NCI-H146 (cell line): ENCODE measurements at regions not wholly inside any gene's neighbourhood (a gene's known extent, or its start where the extent isn't known, plus 50 kb on each side); places are given as distances from the start of the nearest gene placed in this dataset.
"Not testable (repeated sequence)": the region's sequence is repeated elsewhere in the genome, so short reads cannot be mapped to it uniquely, and the experiment has no call there.

ENCODE experiments used
- DNase-seq: peaks from one replicate; lab custom pipeline; 2025; lab: John Stamatoyannopoulos, UW

DNA sequence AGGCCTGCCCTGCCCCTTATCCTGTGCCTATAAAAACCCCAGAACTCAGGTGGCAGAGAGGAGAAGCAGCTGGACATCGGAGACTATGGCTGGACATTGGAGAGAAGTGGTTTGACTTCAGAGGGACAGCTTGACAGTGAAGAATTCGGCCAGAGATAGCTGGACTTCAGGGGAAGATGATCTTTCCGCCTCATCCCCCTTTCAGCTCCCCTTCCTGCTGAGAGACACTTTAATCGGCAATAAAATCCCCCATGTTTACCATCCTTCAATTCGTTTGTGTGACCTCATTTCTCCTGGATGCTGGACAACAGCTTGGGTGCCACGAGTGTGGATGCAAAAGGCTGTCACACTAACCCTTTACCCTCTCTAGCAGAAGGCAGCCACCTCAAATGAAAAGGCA is 134.1 kb upstream of the TUT7 start:
- DNase-seq, result no peak

DNA sequence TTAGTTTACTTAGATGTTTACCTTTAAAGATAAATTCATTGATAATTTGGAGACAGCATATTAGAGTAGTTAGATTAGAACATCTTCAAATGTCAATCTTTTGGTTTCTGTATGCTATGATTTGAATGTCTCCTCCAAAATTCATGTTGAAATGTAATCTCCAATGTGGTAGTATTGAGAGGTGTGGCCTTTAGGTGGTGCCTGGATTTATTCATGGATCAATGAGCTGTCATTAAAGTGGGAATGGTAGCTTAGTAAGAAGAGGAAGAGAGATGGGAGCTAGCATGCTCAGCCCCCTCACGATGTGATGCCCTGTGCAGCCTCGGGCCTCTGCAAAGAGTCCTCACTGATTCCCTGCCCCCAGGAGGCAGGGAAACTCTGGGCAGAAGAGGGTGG is 133.6 kb upstream of the TUT7 start:
- no peak for DNase-seq

DNA sequence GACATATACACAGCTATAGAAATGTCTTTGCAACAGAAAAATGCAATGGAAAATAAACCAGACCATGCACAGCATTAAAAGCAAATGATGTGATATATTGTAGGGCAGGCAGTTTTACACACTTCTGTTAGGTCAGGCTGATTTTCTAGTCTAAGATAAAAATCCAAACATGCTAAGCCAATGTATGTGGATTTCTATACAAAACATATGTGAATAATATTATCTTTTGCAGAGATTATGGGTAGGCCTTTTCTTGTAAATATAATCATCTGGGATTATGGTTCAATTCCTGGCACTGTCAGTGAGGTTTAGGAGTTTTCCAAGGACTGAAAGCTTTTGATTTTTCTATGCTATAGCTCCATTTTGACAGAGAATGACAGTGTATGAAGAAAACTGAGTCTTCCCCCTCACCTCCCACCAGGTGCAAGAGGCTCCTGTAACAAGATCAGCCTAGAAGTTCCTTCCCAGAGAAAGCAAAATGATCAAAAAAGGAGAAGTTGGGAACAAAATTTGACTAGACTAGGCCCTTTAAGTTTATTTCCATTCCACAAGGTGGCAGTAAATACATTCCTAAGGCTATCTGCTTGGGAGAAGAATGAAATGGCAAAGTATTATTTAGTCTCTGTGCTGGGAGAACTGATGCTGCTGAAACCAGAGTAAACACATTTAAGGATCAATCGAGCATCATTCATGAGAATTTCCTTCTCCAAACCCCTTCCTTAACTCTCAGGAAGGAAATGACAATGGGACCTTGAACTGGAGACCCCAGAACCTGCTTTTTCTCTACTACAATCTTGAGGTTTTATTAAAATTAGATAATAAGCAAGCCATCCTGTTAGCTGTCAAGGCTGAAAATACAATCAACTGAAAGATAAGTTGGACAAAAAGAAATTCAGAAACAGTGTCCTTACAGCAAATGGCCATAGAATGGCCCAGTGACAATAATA is 133.0 kb upstream of the TUT7 start:
- DNase-seq, result peak; percentile 2

DNA sequence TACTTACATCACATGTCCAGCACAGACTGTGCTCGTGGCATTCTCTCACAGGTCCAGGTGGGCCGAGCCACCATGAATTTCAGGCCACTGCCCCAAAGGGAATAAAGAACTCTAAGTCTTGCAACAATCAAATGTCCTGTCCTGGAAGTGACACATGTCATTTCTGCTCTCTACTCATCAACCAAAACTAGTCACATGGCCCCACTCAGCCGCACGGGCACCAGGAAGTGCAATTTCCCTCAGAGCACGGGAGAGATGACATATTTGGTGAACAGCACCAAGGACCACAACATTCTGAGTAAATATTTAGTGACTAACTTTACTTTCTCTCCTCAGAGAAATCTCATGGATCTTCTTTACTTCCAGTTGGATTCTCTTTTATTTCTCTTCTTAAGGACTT is 131.1 kb upstream of the TUT7 start:
- DNase-seq, result no peak

DNA sequence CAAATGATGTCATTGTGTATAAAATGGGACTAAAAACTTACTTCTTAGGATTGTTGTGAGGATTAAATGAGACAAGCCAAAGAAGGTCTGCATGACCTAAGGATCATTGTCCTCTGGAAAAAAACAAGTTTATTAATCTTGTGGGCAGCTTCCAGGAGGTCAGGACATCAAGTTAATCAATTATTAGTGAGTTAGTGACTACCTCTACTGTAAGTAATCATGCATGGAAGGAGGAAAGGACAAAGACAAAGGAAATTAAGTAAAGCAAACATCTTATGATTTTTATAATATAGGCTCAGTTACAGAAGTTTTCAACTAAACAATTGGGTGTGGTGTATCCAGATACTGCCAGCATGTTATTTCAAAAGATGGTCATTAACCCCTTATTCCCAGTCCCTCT is 129.3 kb upstream of the TUT7 start:
- DNase-seq, result no peak

DNA sequence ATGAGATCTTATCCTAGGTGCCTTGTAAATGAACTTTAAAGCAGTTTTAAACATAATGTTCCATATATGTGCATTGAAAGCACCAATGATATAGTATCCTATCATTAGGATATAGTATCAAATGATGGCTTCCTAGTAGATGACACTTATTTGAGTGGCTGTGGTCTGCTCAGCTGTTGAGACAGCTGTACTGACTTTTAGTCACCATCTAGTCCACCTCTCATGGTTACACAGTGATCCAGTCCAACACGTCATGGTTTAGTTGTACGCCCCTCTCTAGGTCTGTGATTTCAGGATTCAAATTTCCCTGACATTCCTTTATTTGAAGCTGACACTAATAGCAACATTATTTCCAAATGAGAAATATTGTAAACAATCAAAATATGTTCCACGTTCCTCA is 127.3 kb upstream of the TUT7 start:
- no peak for DNase-seq

DNA sequence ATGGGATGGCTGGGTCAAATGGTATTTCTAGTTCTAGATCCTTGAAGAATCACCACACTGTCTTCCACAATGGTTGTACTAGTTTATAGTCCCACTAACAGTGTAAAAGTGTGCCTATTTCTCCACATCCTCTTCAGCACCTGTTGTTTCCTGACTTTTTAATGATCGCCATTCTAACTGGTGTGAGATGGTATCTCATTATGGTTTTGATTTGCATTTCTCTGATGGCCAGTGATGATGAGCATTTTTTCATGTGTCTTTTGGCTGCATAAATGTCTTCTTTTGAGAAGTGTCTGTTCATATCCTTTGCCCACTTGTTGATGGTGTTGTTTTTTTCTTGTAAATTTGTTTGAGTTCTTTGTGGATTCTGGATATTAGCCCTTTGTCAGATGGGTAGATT is 121.0 kb upstream of the TUT7 start:
- DNase-seq, result not testable (repeated sequence)

DNA sequence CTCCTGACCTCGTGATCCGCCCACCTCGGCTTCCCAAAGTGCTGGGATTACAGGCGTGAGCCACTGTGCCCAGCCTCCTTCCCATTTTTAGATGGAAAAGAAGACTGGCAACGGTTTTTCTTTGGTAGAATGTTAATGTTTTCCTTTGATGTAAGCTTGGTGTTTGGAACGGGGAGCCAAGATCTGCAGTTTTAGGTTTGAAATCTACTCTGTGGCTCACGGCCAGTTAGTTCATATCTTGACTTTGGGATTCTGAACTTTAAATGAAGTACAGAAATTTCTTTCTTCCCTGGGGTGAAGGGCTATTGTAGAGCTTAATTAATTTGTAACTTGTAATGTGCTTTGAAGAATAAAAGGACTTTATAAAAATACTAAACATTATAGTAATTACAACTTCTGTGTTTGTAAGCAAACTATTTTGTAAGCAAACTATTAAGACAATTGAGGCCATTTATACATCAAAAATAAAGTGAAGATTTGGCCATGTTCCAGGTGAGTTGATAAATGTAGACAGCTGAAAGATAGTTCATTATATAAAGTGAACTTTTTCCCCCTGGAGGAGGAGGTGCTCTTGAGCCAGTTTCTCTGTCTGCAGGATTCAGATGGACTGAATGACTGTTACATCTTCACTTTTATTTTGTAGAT is 117.1 kb upstream of the TUT7 start:
- DNase-seq, result no peak

DNA sequence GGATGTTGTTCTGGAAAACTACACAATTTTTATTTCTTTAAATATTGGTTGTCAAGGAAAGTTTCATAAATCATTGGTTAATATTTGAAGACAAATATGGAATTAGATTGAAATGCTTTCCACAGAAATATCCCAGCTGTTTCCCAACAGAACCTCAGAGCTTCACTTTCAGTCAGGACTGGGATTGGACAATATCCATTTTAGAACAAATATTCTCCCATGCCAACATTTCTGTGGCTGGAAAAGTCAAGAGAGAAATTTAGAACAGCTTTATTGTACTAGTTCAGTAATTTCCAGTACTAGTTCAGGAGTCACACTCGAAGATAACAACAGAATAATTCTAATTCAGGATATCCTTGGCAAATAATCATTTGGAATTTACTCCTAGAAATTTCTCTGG is 116.1 kb upstream of the TUT7 start:
- DNase-seq, result no peak

DNA sequence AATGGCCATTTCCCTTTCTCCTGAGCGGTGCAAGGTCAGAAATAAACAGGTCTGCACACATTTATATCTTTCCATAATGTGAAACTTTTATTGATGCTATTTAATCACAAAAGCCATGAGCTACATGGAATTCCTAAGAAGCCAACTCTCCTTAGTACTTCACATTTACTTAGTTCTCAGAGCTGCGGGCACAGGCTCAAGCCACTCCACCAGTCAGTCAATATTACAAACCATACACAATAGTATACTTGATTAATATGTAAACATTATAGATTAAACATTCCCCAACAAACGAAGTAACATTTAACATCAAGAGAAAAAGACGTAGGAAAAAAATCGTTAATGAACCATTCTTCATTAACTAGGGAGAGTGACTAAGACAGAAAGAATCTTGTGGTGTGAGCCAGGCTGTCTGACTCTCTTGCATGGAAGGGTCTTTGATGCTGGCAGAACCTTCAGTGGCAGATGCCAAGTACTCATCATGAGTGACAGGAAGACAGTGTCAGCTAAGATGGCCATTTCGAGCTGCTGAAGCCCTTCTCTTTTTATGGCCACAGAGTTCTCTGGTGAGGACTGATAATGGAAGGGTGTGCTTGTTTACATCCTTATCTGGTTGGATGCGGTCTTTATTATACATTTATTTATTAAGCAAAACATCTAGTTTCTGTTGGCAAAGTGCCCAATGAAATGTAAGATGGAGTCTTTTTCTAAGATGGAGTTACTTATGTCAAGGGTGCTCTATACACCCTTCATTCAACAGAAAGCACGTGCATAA is 115.5 kb upstream of the TUT7 start:
- DNase-seq, result no peak

DNA sequence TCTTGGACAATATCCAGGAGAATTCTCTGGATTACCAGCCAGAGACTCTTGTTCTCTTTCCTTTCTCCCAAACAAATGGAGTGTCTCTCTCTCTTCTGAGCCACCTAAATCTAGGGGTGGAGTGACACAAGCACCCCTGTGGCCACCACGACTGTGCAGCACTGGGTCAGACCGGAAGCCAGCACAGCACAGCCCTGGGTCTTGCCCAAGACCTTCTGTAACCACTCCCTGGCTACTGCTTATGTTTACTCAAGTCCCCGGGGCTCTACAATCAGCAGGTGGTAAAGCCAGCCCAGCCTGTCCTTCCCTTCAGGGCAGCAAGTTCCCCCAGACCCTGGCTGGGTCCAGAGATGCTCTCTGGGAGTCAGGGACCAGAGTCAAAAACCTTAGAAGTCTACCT is 110.0 kb upstream of the TUT7 start:
- no peak for DNase-seq

DNA sequence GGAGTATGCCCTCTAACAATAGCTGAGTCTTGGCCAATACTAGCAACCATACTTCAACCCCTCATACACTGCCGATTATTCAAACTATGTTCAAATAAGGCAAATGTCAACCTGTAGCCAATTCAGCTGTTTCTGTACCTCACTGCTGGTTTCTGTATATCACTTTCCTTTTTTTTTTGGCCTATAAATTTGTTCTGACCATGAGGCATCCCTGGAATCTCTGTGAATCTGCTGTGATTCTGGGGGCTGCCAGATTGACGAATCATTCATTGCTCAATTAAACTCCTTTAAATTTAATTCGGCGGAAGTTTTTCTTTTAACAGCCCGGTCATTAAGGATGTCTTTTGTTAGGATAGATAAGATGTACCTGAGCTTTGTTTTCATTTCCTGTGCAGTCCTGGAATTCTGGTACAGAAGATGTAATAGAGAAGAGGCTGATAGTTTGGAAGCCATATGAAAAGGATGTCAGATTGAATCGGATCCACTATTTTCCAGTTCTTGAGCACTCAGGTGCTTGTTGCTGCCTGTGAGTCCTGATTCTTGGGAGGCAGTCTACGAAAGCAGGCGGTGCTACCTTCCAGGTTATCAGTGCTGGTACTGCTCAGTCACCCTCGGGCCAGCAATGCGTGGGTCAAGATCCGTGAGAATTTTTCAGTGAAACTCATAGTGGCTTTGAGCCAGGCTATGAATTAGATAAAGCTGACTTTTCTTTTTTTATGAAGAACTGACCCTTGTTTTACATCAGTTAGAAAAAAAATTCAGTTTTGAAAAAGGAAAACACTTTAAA is 106.2 kb upstream of the TUT7 start:
- no peak for DNase-seq

DNA sequence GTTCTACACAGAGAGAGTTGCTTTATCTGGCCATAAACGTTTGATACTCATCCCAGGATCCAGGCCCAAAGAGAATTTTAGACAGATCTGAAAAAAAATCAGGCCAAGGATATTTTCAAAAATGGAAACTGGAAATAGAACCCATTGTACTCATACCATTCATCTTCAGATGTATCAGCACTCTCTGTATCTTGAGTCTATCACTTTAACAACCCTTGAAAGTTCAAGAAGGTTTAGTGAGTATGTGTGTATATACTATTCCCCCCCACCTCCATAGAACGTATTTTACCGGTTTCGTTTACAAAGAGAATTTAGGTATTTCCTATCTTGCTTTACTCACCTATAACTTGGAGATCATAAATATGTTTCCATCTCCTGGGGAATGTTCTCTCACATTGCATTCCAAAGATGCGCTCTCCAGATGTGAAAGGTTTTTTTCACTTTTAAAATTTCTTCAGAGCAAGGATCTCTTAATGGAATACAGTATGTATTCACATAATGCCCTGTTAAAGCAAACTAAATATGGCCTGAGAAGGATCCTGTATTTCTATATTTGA is 105.5 kb upstream of the TUT7 start:
- no peak for DNase-seq

DNA sequence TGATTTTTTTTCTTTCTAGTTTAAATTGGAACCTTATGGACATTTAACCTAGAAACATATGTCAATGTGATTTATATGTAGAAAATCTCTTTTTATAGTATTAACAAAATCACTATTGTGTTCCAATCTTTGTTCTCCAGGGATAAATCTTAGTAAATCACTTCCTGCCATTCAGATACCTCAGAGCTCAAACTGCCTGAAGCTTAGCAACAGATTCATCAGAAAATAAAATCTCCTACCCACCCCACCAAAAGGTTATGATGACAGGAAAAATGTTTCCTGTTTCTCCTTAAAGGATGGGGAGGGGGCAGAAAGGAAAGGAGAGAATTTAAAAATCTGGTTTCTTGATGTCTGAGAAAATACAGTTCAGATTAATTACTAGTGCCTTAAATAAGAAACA is 105.0 kb upstream of the TUT7 start:
- no peak for DNase-seq

DNA sequence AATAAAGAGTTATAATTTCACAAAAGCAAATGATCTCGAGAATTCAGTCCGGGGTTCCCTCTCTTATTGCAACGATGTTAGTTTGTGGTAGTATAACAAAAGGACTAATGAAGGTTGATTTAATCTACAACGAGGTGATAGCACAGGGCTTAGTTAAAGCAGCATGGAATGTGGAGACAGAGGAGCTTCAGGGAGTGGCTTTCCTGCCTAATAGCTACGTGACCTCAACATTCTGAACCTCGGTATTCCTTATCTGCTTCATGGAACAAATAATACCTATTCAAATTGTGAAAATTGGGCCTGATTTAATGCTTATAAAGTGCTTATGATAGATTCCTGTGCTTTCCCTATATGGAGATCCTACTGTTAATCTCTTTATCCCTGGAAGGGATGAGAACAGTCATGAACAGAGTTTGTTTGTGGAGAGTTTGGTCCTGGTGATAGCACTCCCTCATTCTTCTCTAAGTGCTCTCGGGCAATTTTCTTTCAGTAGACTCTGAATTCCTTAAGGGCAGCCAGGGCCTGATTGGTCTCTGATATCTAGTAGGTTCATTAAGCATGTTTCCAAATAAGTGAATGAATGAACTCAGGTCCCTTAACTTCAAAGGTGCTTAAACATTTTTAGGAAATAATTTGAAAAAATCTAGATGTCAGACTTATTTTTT is 104.1 kb upstream of the TUT7 start:
- DNase-seq, result no peak

DNA sequence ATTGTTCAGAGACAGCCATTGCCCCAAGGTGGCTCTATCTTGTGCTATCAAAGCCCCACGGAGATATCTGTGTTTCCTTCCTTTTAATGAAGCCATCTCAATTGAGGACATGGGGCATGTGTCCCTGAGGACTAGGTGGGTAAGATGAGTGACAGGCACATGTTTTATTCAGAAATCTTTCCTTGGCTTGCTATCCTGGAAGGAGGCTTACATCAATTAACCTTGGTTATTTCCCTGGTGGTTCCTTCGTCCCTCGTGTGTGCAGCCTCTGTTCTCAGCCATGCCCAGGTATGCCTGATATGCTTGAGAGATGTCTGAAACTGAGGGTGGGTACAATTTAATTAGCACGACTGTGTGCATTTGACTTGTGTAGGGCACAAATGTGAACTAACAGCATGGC is 102.2 kb upstream of the TUT7 start:
- no peak for DNase-seq

DNA sequence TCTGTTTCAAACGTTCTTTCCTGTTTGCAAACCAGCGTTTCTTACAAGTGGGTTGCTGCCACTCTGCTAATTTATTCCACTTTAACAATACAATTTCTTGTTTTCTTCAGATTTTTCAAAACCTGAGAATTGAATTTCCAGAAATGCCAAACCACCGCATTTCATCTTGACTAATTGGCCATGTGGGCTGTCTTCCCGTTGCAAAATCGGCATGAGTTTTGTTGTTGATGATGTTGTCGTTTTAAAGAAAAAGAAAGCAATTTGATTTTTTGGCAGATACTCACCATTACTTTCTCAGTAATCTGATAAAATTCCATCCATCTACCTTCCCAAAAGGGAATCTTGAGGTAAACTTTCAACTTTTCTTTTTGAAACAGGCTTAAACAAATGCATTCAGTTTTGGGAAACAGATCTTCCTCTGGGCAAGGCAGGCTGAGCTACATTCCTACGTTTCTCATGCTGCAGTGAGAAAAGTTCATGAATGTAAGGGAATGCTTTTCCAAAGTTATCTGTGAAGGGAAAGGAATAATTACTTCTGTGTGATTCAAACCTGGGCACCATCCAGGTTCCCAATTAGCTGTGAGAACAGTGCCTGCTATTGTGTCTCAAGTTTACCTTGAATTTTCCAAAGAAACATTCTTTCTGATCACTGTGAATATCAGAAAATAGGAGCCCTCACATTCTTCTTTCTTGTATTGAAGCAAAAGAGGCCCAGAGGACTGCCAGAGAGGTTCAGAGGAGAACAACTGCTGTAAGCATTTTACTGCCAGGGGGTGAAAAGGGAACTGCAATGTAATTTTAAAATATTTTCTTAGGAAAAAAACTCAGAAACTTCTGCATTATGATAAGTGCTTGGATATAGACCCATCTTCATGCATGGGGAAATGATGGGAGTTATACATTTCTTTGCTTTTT is 100.7 kb upstream of the TUT7 start:
- no peak for DNase-seq

DNA sequence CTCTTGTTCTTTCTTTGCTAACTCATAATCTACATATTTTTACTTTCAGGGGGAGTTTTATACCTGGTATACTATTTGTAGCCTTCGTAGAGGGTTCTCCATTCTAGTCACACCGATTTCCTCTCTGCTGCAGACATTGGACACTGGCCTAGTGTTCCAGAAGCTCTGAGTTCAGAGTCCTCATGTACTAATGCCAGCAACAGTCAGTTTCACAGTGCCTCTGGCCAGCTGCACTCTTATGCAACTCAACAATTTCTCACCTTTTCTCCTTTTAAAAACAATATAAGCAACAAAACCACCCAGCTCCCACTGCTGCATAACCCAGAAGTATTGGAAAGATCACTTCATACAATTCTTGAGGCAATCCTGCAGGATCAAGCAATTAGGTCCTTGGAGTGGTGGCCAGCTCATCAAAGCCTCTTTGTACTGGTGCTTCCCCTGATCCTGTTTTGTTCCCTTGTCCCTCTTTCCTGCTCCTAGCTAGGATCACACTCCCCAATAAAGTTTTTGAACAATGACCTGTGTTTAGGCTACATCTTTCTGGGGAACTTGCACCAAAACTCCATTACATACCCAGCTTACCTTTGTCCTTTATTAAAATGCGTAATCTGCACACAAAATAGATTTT is 98.1 kb upstream of the TUT7 start:
- DNase-seq, result no peak

DNA sequence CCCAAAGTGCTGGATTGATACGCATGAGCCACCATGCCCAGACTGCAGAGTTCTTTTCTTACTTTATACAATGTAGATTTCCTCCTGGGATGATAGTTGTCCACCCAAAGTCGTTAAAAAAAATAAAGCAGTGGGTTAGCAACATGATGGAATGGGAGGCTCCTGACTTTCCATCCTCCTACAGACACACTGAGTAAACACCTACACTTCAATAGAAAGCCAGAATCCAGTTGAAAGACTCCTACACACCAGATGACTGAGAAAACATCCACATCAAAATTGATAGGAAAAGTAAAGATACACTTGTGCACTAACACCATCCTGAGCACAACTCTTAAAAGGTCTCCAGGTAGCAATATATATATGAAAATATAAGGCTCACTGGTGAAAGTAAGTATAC is 95.0 kb upstream of the TUT7 start:
- no peak for DNase-seq

DNA sequence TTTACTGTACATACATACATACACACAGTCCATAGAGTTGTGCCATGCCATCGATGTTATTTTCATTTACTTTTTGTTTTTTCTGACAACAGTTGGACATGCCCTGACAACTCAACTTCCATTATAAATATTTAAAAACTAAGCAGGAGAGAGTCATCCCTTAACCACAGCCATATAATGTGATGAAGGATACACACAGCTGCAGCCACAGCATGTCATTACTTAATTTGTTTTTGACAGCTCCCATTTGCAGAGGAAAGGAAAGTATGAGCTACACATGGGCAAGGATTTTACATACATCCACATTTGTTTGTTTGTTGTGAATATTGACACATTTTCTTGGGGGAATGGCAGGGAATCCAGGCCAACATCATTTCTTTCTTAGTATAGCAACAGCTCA is 91.5 kb upstream of the TUT7 start:
- no peak for DNase-seq
